ENCODE measurements at regions not wholly inside any gene's neighbourhood (a gene's known extent, or its start where the extent isn't known, plus 50 kb on each side); places are given as distances from the start of the nearest gene placed in this dataset.

GRCh38 chr4:151955721-151956380 is 195.0 kb upstream of the GATB start:
- Mint-ChIP-seq H3K9me3 (no peaks in the 10 kb centered on the region; a peak in 2 of 5 replicates), H3K4me1 (peaks cover 21% of the 10 kb centered on the region in 2 experiments), H3K27ac (peak overlapping the region in 1 of 3 experiments; percentile 36; a peak in 1 of 7 replicates), H3K36me3 (ENCODE audit: insufficient read depth in 1 of 3, low read depth in 3 of 3) (no peaks in the 10 kb centered on the region; a peak in 1 of 7 replicates), H3K27me3 (ENCODE audit: low read depth) (peaks cover 2% of the 10 kb centered on the region), H3K4me3 (no peak overlapping the region)
- no peak overlapping the region for H2AK5ac ChIP-seq (ENCODE audit: insufficient read length, low read length)
- no peak overlapping the region for H3K14ac ChIP-seq (ENCODE audit: insufficient read depth, low read length)
- H4K5ac ChIP-seq (ENCODE audit: insufficient read length, low read depth, low read length), result no peak overlapping the region
- no peak overlapping the region for H3K4ac ChIP-seq (ENCODE audit: low read depth, low read length)
- no peak overlapping the region for H3K9ac ChIP-seq (ENCODE audit: extremely low read depth, insufficient read length, low read length)
- H2BK5ac ChIP-seq (ENCODE audit: insufficient read length, low read length), result no peak overlapping the region
- H3K4me2 ChIP-seq (ENCODE audit: insufficient read depth, insufficient read length, low read length), result no peak overlapping the region
- H2AFZ ChIP-seq (ENCODE audit: low read length), result no peak overlapping the region
- H3K18ac ChIP-seq (ENCODE audit: insufficient read length, low read depth, low read length), result no peak overlapping the region
- H2BK20ac ChIP-seq (ENCODE audit: low read depth, low read length, poor library complexity, severe bottlenecking), result no peak overlapping the region
- no peak overlapping the region for H3K56ac ChIP-seq (ENCODE audit: insufficient read length, low read depth, low read length)
- no peak for DNase-seq
- H3K9me3 ChIP-seq (ENCODE audit: control insufficient read depth, low read depth, low read length), result no peaks in the 10 kb centered on the region
- no peaks in the 10 kb centered on the region; the same call in 1 of the 2 replicates for H3K4me1 ChIP-seq (ENCODE audit: insufficient read depth, low read length)
- H4K91ac ChIP-seq (ENCODE audit: insufficient read length, low read depth, low read length), result no peak overlapping the region
- H3K79me1 ChIP-seq (ENCODE audit: insufficient read depth, low read depth, low read length, poor library complexity, severe bottlenecking), result no peaks in the 10 kb centered on the region
- no CpG with 5 or more reads among the region's 5 CpGs for WGBS (ENCODE audit: extremely low coverage, insufficient read length, low lambda C conversion rate)
- H3K27me3 ChIP-seq (ENCODE audit: insufficient read depth, low read length), result no peaks in the 10 kb centered on the region
- H3K27ac ChIP-seq (ENCODE audit: insufficient read length, low read depth, low read length), result no peak overlapping the region
- no peaks in the 10 kb centered on the region for H4K20me1 ChIP-seq (ENCODE audit: control insufficient read depth, insufficient read depth, insufficient read length)
- H3K23ac ChIP-seq (ENCODE audit: insufficient read length, low read depth, low read length), result no peak overlapping the region
- H3K23me2 ChIP-seq (ENCODE audit: insufficient read length, low read depth, low read length, poor library complexity, severe bottlenecking), result no peaks in the 10 kb centered on the region
- no peak overlapping the region for H2BK120ac ChIP-seq (ENCODE audit: low read depth, low read length, poor library complexity, severe bottlenecking)
- no peak for TF ChIP-seq CTCF (conservative IDR thresholded peaks at IDR 0.05)
- no peak overlapping the region for H2BK15ac ChIP-seq (ENCODE audit: low read depth, low read length)
- H3T11ph ChIP-seq (ENCODE audit: low read length), result no peak overlapping the region
- H2BK12ac ChIP-seq (ENCODE audit: insufficient read length, low read depth, low read length), result no peak overlapping the region
- no peaks in the 10 kb centered on the region for H3K79me2 ChIP-seq (ENCODE audit: insufficient read depth, low read length)
- no peak overlapping the region for H4K8ac ChIP-seq (replicated peaks; ENCODE audit: insufficient read length, low read depth, low read length)
